ENCODE measurements at regions not wholly inside any gene's neighbourhood (a gene's known extent, or its start where the extent isn't known, plus 50 kb on each side); places are given as distances from the start of the nearest gene placed in this dataset.

- Histone ChIP-seq H3K4me1 (ENCODE audit: control insufficient read depth, insufficient read depth, low read length, poor library complexity, severe bottlenecking) (no peaks in the 10 kb centered on the region), H3K27ac (ENCODE audit: low read depth, low read length, severe bottlenecking) (no peak overlapping the region), H3K9me3 (ENCODE audit: control insufficient read depth, low read length) (no peaks in the 10 kb centered on the region), H3K36me3 (ENCODE audit: control insufficient read depth, insufficient read depth, low read length) (no peaks in the 10 kb centered on the region), H3K4me3 (ENCODE audit: extremely low read depth, insufficient read depth, low read length, poor library complexity, severe bottlenecking) (no peak overlapping the region)
- WGBS, 2 experiments (ENCODE audit: insufficient coverage in 2 of 2), result 71% methylated on average over 2 of the region's 5 CpGs; no CpG with 5 or more reads in 1 of the 2 experiments
Measured at GRCh38 chr2:220670511-220670910, 901.6 kb downstream of the EPHA4 start.

- H3K36me3 ChIP-seq (ENCODE audit: control insufficient read depth, insufficient read depth, low read length), result no peaks in the 10 kb centered on the region
- no peak overlapping the region for H3K27ac ChIP-seq (ENCODE audit: low read depth, low read length, severe bottlenecking)
- H3K9me3 ChIP-seq (ENCODE audit: control insufficient read depth, low read length), result no peaks in the 10 kb centered on the region
- no peak overlapping the region for H3K4me3 ChIP-seq (ENCODE audit: extremely low read depth, insufficient read depth, low read length, poor library complexity, severe bottlenecking)
- no peaks in the 10 kb centered on the region for H3K4me1 ChIP-seq (ENCODE audit: control insufficient read depth, insufficient read depth, low read length, poor library complexity, severe bottlenecking)
- 93 to 97% methylated on average over 4 of the region's 7 CpGs for WGBS, 2 experiments (ENCODE audit: insufficient coverage in 2 of 2)
Measured at GRCh38 chr2:220673151-220673874, 898.8 kb downstream of the EPHA4 start.

GRCh38 chr2:220674033-220674432 lies 898.1 kb downstream of the EPHA4 start:
- Histone ChIP-seq H3K4me1 (ENCODE audit: control insufficient read depth, insufficient read depth, low read length, poor library complexity, severe bottlenecking) (no peaks in the 10 kb centered on the region), H3K9me3 (ENCODE audit: control insufficient read depth, low read length) (no peaks in the 10 kb centered on the region), H3K27ac (ENCODE audit: low read depth, low read length, severe bottlenecking) (no peak overlapping the region), H3K36me3 (ENCODE audit: control insufficient read depth, insufficient read depth, low read length) (no peaks in the 10 kb centered on the region), H3K4me3 (ENCODE audit: extremely low read depth, insufficient read depth, low read length, poor library complexity, severe bottlenecking) (no peak overlapping the region)
- WGBS, 2 experiments (ENCODE audit: insufficient coverage in 2 of 2), result 100% methylated on average over 1 of the region's 3 CpGs; no CpG with 5 or more reads in 1 of the 2 experiments

- Histone ChIP-seq H3K4me1 (ENCODE audit: control insufficient read depth, insufficient read depth, low read length, poor library complexity, severe bottlenecking) (no peaks in the 10 kb centered on the region), H3K36me3 (ENCODE audit: control insufficient read depth, insufficient read depth, low read length) (no peaks in the 10 kb centered on the region), H3K4me3 (ENCODE audit: extremely low read depth, insufficient read depth, low read length, poor library complexity, severe bottlenecking) (no peak overlapping the region), H3K9me3 (ENCODE audit: control insufficient read depth, low read length) (no peaks in the 10 kb centered on the region), H3K27ac (ENCODE audit: low read depth, low read length, severe bottlenecking) (no peak overlapping the region)
- 100% methylated on average over 1 of the region's 1 CpG; no CpG with 5 or more reads in 1 of the 2 experiments for WGBS, 2 experiments (ENCODE audit: insufficient coverage in 2 of 2)
Measured at GRCh38 chr2:220676695-220677094, 895.4 kb downstream of the EPHA4 start.

- Histone ChIP-seq H3K36me3 (ENCODE audit: control insufficient read depth, insufficient read depth, low read length) (no peaks in the 10 kb centered on the region), H3K27ac (ENCODE audit: low read depth, low read length, severe bottlenecking) (no peak overlapping the region), H3K4me3 (ENCODE audit: extremely low read depth, insufficient read depth, low read length, poor library complexity, severe bottlenecking) (no peak overlapping the region), H3K9me3 (ENCODE audit: control insufficient read depth, low read length) (no peaks in the 10 kb centered on the region), H3K4me1 (ENCODE audit: control insufficient read depth, insufficient read depth, low read length, poor library complexity, severe bottlenecking) (no peaks in the 10 kb centered on the region)
Measured at GRCh38 chr2:220678943-220679342, 893.2 kb downstream of the EPHA4 start.

GRCh38 chr2:220682616-220683015 lies 889.5 kb downstream of the EPHA4 start:
- H3K4me1 ChIP-seq (ENCODE audit: control insufficient read depth, insufficient read depth, low read length, poor library complexity, severe bottlenecking), result no peaks in the 10 kb centered on the region
- 100% methylated on average over 1 of the region's 1 CpG; no CpG with 5 or more reads in 1 of the 2 experiments for WGBS, 2 experiments (ENCODE audit: insufficient coverage in 2 of 2)
- no peak overlapping the region for H3K27ac ChIP-seq (ENCODE audit: low read depth, low read length, severe bottlenecking)
- no peaks in the 10 kb centered on the region for H3K36me3 ChIP-seq (ENCODE audit: control insufficient read depth, insufficient read depth, low read length)
- H3K4me3 ChIP-seq (ENCODE audit: extremely low read depth, insufficient read depth, low read length, poor library complexity, severe bottlenecking), result no peak overlapping the region
- no peaks in the 10 kb centered on the region for H3K9me3 ChIP-seq (ENCODE audit: control insufficient read depth, low read length)

GRCh38 chr2:220684099-220684498 lies 888.0 kb downstream of the EPHA4 start:
- Histone ChIP-seq H3K4me3 (ENCODE audit: extremely low read depth, insufficient read depth, low read length, poor library complexity, severe bottlenecking) (no peak overlapping the region), H3K9me3 (ENCODE audit: control insufficient read depth, low read length) (no peaks in the 10 kb centered on the region), H3K36me3 (ENCODE audit: control insufficient read depth, insufficient read depth, low read length) (no peaks in the 10 kb centered on the region), H3K4me1 (ENCODE audit: control insufficient read depth, insufficient read depth, low read length, poor library complexity, severe bottlenecking) (no peaks in the 10 kb centered on the region), H3K27ac (ENCODE audit: low read depth, low read length, severe bottlenecking) (no peak overlapping the region)
- WGBS, 2 experiments (ENCODE audit: insufficient coverage in 2 of 2), result 82 to 100% methylated on average over 2 of the region's 6 CpGs

- WGBS, 2 experiments (ENCODE audit: insufficient coverage in 2 of 2), result 68 to 94% methylated on average over 9 to 13 of the region's 15 CpGs
- Histone ChIP-seq H3K4me1 (ENCODE audit: control insufficient read depth, insufficient read depth, low read length, poor library complexity, severe bottlenecking) (no peaks in the 10 kb centered on the region), H3K4me3 (ENCODE audit: extremely low read depth, insufficient read depth, low read length, poor library complexity, severe bottlenecking) (no peak overlapping the region), H3K27ac (ENCODE audit: low read depth, low read length, severe bottlenecking) (no peak overlapping the region), H3K9me3 (ENCODE audit: control insufficient read depth, low read length) (no peaks in the 10 kb centered on the region), H3K36me3 (ENCODE audit: control insufficient read depth, insufficient read depth, low read length) (no peaks in the 10 kb centered on the region)
Measured at GRCh38 chr2:220687231-220687843, 884.8 kb downstream of the EPHA4 start.

GRCh38 chr2:220695397-220696279 lies 876.5 kb downstream of the EPHA4 start:
- H3K4me3 ChIP-seq (ENCODE audit: extremely low read depth, insufficient read depth, low read length, poor library complexity, severe bottlenecking), result no peak overlapping the region
- no peaks in the 10 kb centered on the region for H3K4me1 ChIP-seq (ENCODE audit: control insufficient read depth, insufficient read depth, low read length, poor library complexity, severe bottlenecking)
- H3K36me3 ChIP-seq (ENCODE audit: control insufficient read depth, insufficient read depth, low read length), result no peaks in the 10 kb centered on the region
- H3K9me3 ChIP-seq (ENCODE audit: control insufficient read depth, low read length), result no peaks in the 10 kb centered on the region
- no peak overlapping the region for H3K27ac ChIP-seq (ENCODE audit: low read depth, low read length, severe bottlenecking)
- WGBS, 2 experiments (ENCODE audit: insufficient coverage in 2 of 2), result 94% methylated on average over 3 of the region's 6 CpGs; no CpG with 5 or more reads in 1 of the 2 experiments

GRCh38 chr2:220696280-220696669 lies 875.8 kb downstream of the EPHA4 start:
- H3K4me1 ChIP-seq (ENCODE audit: control insufficient read depth, insufficient read depth, low read length, poor library complexity, severe bottlenecking), result no peaks in the 10 kb centered on the region
- H3K36me3 ChIP-seq (ENCODE audit: control insufficient read depth, insufficient read depth, low read length), result no peaks in the 10 kb centered on the region
- no peak overlapping the region for H3K27ac ChIP-seq (ENCODE audit: low read depth, low read length, severe bottlenecking)
- no peaks in the 10 kb centered on the region for H3K9me3 ChIP-seq (ENCODE audit: control insufficient read depth, low read length)
- no peak overlapping the region for H3K4me3 ChIP-seq (ENCODE audit: extremely low read depth, insufficient read depth, low read length, poor library complexity, severe bottlenecking)
- WGBS, 2 experiments (ENCODE audit: insufficient coverage in 2 of 2), result 86 to 94% methylated on average over 1 to 3 of the region's 6 CpGs

All from mesodermal cell (in vitro differentiated cells).